ENCODE measurements at regions not wholly inside any gene's neighbourhood (a gene's known extent, or its start where the extent isn't known, plus 50 kb on each side); places are given as distances from the start of the nearest gene placed in this dataset.
A peak's percentile ranks its signal among the peaks of the same experiment; 100 is the strongest.

- intact Hi-C loops (cut with micrococcal nuclease), result no loop called here
These were observed 171.6 kb upstream of the MTNR1B start for GRCh38 chr11:92797874-92798273.

DNA sequence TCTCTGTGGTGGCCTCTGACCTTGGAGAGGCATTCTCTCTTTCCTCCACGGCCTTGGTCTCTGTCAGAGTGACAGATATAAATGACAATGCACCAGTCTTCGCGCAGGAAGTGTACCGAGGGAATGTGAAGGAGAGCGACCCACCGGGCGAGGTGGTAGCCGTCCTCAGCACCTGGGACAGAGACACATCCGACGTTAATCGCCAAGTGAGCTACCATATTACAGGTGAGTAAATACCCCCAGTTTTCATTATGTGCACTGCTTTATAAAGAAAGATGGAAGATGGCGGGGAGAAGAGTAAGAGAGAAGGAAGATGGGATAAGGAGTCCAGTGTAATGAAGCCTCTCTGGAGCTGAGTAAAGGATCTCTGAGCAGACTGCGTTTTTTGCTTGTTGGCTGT, 167.8 kb upstream of the MTNR1B start:
- no peak for ATAC-seq
- no peaks in the 10 kb centered on the region for H4K20me1 ChIP-seq (replicated peaks; ENCODE audit: control insufficient read depth, insufficient read depth, low read length)
- H3K4me1 ChIP-seq (replicated peaks in 1 of 2; ENCODE audit: control insufficient read depth in 2 of 2, insufficient read depth in 2 of 2, low read length in 2 of 2), result no peaks in the 10 kb centered on the region
- no peaks in the 10 kb centered on the region for H3K79me2 ChIP-seq (ENCODE audit: control insufficient read depth, insufficient read depth, low read length)
- no peaks in the 10 kb centered on the region for H3K9me3 ChIP-seq (replicated peaks; ENCODE audit: control insufficient read depth, insufficient read depth, low read depth, low read length)
- in situ Hi-C loops (cut with MboI), result no loop called here
- H3K9ac ChIP-seq (ENCODE audit: insufficient read depth in 1 of 2, low read depth in 2 of 2, low read length in 2 of 2), result no peak overlapping the region
- H2AFZ ChIP-seq (ENCODE audit: low read depth, low read length), result no peak overlapping the region
- H3K27me3 ChIP-seq (ENCODE audit: control insufficient read depth in 2 of 2, insufficient read depth in 2 of 2, low read length in 2 of 2), result no peaks in the 10 kb centered on the region
- POLR2A ChIA-PET, result no interaction called here
- no peaks in the 10 kb centered on the region for H3K36me3 ChIP-seq (ENCODE audit: control insufficient read depth, insufficient read depth, low read length)
- H3K27ac ChIP-seq (ENCODE audit: extremely low read depth, low read depth, low read length), result no peak overlapping the region
- H3K9me1 ChIP-seq (ENCODE audit: control insufficient read depth, insufficient read depth, low read length), result no peaks in the 10 kb centered on the region
- BruUV-seq (replicated peaks), result no TSS peak
- WGBS (ENCODE audit: insufficient coverage, low coverage, missing lambda C conversion rate), result under 1% methylated on average over 13 of the region's 13 CpGs
- intact Hi-C loops (cut with micrococcal nuclease), result no loop called here
- TF ChIP-seq HMG20B (CRISPR knock-in tag; IDR thresholded peaks at IDR 0.05), result no peak
- TF ChIP-seq, protein P1, sequence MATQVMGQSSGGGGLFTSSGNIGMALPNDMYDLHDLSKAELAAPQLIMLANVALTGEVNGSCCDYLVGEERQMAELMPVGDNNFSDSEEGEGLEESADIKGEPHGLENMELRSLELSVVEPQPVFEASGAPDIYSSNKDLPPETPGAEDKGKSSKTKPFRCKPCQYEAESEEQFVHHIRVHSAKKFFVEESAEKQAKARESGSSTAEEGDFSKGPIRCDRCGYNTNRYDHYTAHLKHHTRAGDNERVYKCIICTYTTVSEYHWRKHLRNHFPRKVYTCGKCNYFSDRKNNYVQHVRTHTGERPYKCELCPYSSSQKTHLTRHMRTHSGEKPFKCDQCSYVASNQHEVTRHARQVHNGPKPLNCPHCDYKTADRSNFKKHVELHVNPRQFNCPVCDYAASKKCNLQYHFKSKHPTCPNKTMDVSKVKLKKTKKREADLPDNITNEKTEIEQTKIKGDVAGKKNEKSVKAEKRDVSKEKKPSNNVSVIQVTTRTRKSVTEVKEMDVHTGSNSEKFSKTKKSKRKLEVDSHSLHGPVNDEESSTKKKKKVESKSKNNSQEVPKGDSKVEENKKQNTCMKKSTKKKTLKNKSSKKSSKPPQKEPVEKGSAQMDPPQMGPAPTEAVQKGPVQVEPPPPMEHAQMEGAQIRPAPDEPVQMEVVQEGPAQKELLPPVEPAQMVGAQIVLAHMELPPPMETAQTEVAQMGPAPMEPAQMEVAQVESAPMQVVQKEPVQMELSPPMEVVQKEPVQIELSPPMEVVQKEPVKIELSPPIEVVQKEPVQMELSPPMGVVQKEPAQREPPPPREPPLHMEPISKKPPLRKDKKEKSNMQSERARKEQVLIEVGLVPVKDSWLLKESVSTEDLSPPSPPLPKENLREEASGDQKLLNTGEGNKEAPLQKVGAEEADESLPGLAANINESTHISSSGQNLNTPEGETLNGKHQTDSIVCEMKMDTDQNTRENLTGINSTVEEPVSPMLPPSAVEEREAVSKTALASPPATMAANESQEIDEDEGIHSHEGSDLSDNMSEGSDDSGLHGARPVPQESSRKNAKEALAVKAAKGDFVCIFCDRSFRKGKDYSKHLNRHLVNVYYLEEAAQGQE (IDR thresholded peaks at IDR 0.05; ENCODE audit: borderline replicate concordance), result peak; percentile 17; the same call in 1 of the 2 replicates
- TF ChIP-seq, protein P1 (CRISPR knock-in tag; IDR thresholded peaks at IDR 0.05; ENCODE audit: low read depth), result no peak
- no peak for FAIRE-seq
- H3K4me2 ChIP-seq (ENCODE audit: insufficient read depth, low read length), result no peak overlapping the region
- CTCF ChIA-PET (ENCODE audit: low intra/inter-chr PET ratio), result no interaction called here
- no peak for DNase-seq (ENCODE audit: extremely low read depth in 1 of 4, low spot score in 3 of 4)
- H3K4me3 ChIP-seq, result no peak overlapping the region

More at GRCh38 chr11:92797874-92798273, 171.6 kb upstream of the MTNR1B start:
- Histone ChIP-seq H3K4me1 (replicated peaks in 1 of 2; ENCODE audit: control insufficient read depth in 2 of 2, insufficient read depth in 2 of 2, low read length in 2 of 2) (no peaks in the 10 kb centered on the region), H4K20me1 (replicated peaks; ENCODE audit: control insufficient read depth, insufficient read depth, low read length) (no peaks in the 10 kb centered on the region), H3K9ac (ENCODE audit: insufficient read depth in 1 of 2, low read depth in 2 of 2, low read length in 2 of 2) (no peak overlapping the region), H3K4me2 (ENCODE audit: insufficient read depth, low read length) (no peak overlapping the region), H3K27me3 (ENCODE audit: control insufficient read depth in 2 of 2, insufficient read depth in 2 of 2, low read length in 2 of 2) (no peaks in the 10 kb centered on the region), H3K4me3 (no peak overlapping the region), H3K79me2 (ENCODE audit: control insufficient read depth, insufficient read depth, low read length) (no peaks in the 10 kb centered on the region), H2AFZ (ENCODE audit: low read depth, low read length) (no peak overlapping the region), H3K27ac (ENCODE audit: extremely low read depth, low read depth, low read length) (no peak overlapping the region), H3K36me3 (ENCODE audit: control insufficient read depth, insufficient read depth, low read length) (no peaks in the 10 kb centered on the region), H3K9me1 (ENCODE audit: control insufficient read depth, insufficient read depth, low read length) (no peaks in the 10 kb centered on the region), H3K9me3 (replicated peaks; ENCODE audit: control insufficient read depth, insufficient read depth, low read depth, low read length) (no peaks in the 10 kb centered on the region)
- WGBS (ENCODE audit: insufficient coverage, low coverage, missing lambda C conversion rate), result 0% methylated on average over 6 of the region's 6 CpGs
- BruUV-seq (replicated peaks), result no TSS peak
- CTCF ChIA-PET (ENCODE audit: low intra/inter-chr PET ratio), result no interaction called here
- TF ChIP-seq MED1 (CRISPR knock-in tag; IDR thresholded peaks at IDR 0.05; ENCODE audit: borderline replicate concordance) (no peak), EP300 (IDR thresholded peaks at IDR 0.05; ENCODE audit: low read length) (no peak), SMARCC2 (IDR thresholded peaks at IDR 0.05; ENCODE audit: low read depth) (no peak)
- TF ChIP-seq, protein P2, sequence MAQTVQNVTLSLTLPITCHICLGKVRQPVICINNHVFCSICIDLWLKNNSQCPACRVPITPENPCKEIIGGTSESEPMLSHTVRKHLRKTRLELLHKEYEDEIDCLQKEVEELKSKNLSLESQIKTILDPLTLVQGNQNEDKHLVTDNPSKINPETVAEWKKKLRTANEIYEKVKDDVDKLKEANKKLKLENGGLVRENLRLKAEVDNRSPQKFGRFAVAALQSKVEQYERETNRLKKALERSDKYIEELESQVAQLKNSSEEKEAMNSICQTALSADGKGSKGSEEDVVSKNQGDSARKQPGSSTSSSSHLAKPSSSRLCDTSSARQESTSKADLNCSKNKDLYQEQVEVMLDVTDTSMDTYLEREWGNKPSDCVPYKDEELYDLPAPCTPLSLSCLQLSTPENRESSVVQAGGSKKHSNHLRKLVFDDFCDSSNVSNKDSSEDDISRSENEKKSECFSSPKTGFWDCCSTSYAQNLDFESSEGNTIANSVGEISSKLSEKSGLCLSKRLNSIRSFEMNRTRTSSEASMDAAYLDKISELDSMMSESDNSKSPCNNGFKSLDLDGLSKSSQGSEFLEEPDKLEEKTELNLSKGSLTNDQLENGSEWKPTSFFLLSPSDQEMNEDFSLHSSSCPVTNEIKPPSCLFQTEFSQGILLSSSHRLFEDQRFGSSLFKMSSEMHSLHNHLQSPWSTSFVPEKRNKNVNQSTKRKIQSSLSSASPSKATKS (CRISPR knock-in tag; IDR thresholded peaks at IDR 0.05), result no peak
- POLR2A ChIA-PET, result no interaction called here
- in situ Hi-C loops (cut with MboI), result no loop called here
- no peak for FAIRE-seq
- DNase-seq (ENCODE audit: extremely low read depth in 1 of 4, low spot score in 3 of 4), result no peak
- ATAC-seq, result no peak

All from K562 (cell line).